Activated CD4-positive, alpha-beta T cell treated with anti-CD3 and anti-CD28 coated beads, Interleukin-2, amount 10 ng/mL, durations not matched to agents 24 days and 14 days (primary cell): ENCODE measurements at regions not wholly inside any gene's neighbourhood (a gene's known extent, or its start where the extent isn't known, plus 50 kb on each side); places are given as distances from the start of the nearest gene placed in this dataset.
"Not testable (repeated sequence)": the region's sequence is repeated elsewhere in the genome, so short reads cannot be mapped to it uniquely, and the experiment has no call there.

Source experiments
- DNase-seq: peaks from one replicate; pipeline ENCODE4 v3.0.0; 2022
- H3K27ac Mint-ChIP-seq: one replicate; pipeline ENCODE4 v1.8.0; 2022; ENCODE audit warnings: mild to moderate bottlenecking, mixed read lengths
- H3K27me3 Mint-ChIP-seq: one replicate; pipeline ENCODE4 v1.8.0; 2022; ENCODE audit warnings: mixed read lengths
- H3K36me3 Mint-ChIP-seq: one replicate; pipeline ENCODE4 v1.8.0; 2022; ENCODE audit warnings: low read depth, mild to moderate bottlenecking, mixed read lengths
- H3K4me1 Mint-ChIP-seq: one replicate; pipeline ENCODE4 v1.8.0; 2021; ENCODE audit warnings: mixed read lengths
- H3K4me3 Mint-ChIP-seq: one replicate; pipeline ENCODE4 v1.8.0; 2022; ENCODE audit warnings: mild to moderate bottlenecking, moderate library complexity, mixed read lengths
- H3K9me3 Mint-ChIP-seq: one replicate; pipeline ENCODE4 v1.8.0; 2021; ENCODE audit warnings: mixed read lengths
- intact Hi-C: fragments of 100-400 bp; cut with micrococcal nuclease; formaldehyde crosslinking; loops from one replicate; pipeline ENCODE4 v1.15.1; 2023

GRCh38 chr2:185645529-185645928 is 93.1 kb upstream of the FSIP2 start:
- H3K36me3 Mint-ChIP-seq, result no peaks in the 10 kb centered on the region
- H3K27ac Mint-ChIP-seq, result no peak overlapping the region
- no peaks in the 10 kb centered on the region for H3K4me1 Mint-ChIP-seq
- no peak overlapping the region for H3K4me3 Mint-ChIP-seq
- no peaks in the 10 kb centered on the region for H3K9me3 Mint-ChIP-seq
- intact Hi-C loops, result no loop called here
- H3K27me3 Mint-ChIP-seq, result no peaks in the 10 kb centered on the region
- DNase-seq, result no peak

GRCh38 chr2:185658750-185659149 is 79.9 kb upstream of the FSIP2 start:
- no peak overlapping the region for H3K4me3 Mint-ChIP-seq
- intact Hi-C loops, result no loop called here
- no peaks in the 10 kb centered on the region for H3K4me1 Mint-ChIP-seq
- H3K27me3 Mint-ChIP-seq, result no peaks in the 10 kb centered on the region
- no peaks in the 10 kb centered on the region for H3K36me3 Mint-ChIP-seq
- no peaks in the 10 kb centered on the region for H3K9me3 Mint-ChIP-seq
- DNase-seq, result no peak
- H3K27ac Mint-ChIP-seq, result no peak overlapping the region

GRCh38 chr2:185663811-185664210 is 74.8 kb upstream of the FSIP2 start:
- no peak overlapping the region for H3K27ac Mint-ChIP-seq
- no peaks in the 10 kb centered on the region for H3K36me3 Mint-ChIP-seq
- H3K27me3 Mint-ChIP-seq, result no peaks in the 10 kb centered on the region
- no peaks in the 10 kb centered on the region for H3K9me3 Mint-ChIP-seq
- H3K4me1 Mint-ChIP-seq, result peaks cover 2% of the 10 kb centered on the region
- H3K4me3 Mint-ChIP-seq, result no peak overlapping the region
- no peak for DNase-seq
- intact Hi-C loops, result no loop called here

- no peak overlapping the region for H3K27ac Mint-ChIP-seq
- intact Hi-C loops, result no loop called here
- H3K4me1 Mint-ChIP-seq, result peaks cover 2% of the 10 kb centered on the region
- H3K36me3 Mint-ChIP-seq, result no peaks in the 10 kb centered on the region
- no peak overlapping the region for H3K4me3 Mint-ChIP-seq
- no peaks in the 10 kb centered on the region for H3K27me3 Mint-ChIP-seq
- no peak for DNase-seq
- H3K9me3 Mint-ChIP-seq, result no peaks in the 10 kb centered on the region
Observed at GRCh38 chr2:185664384-185664783, 74.2 kb upstream of the FSIP2 start.

GRCh38 chr2:185665251-185665814 is 73.3 kb upstream of the FSIP2 start:
- Mint-ChIP-seq H3K4me3 (no peak overlapping the region), H3K9me3 (no peaks in the 10 kb centered on the region), H3K27ac (no peak overlapping the region), H3K36me3 (no peaks in the 10 kb centered on the region), H3K27me3 (no peaks in the 10 kb centered on the region), H3K4me1 (peaks cover 2% of the 10 kb centered on the region)
- DNase-seq, result no peak
- intact Hi-C loops, result no loop called here

GRCh38 chr2:185667452-185667851 is 71.2 kb upstream of the FSIP2 start:
- intact Hi-C loops, result no loop called here
- Mint-ChIP-seq H3K27me3 (no peaks in the 10 kb centered on the region), H3K4me3 (no peak overlapping the region), H3K36me3 (no peaks in the 10 kb centered on the region), H3K4me1 (peaks cover 2% of the 10 kb centered on the region), H3K27ac (no peak overlapping the region), H3K9me3 (no peaks in the 10 kb centered on the region)
- no peak for DNase-seq

- DNase-seq, result no peak
- Mint-ChIP-seq H3K4me1 (peaks cover 2% of the 10 kb centered on the region), H3K4me3 (no peak overlapping the region), H3K27me3 (no peaks in the 10 kb centered on the region), H3K36me3 (no peaks in the 10 kb centered on the region), H3K9me3 (no peaks in the 10 kb centered on the region), H3K27ac (no peak overlapping the region)
- intact Hi-C loops, result no loop called here
Observed at GRCh38 chr2:185668710-185669109, 69.9 kb upstream of the FSIP2 start.

GRCh38 chr2:185674232-185674631 is 64.4 kb upstream of the FSIP2 start:
- Mint-ChIP-seq H3K27ac (no peak overlapping the region), H3K36me3 (no peaks in the 10 kb centered on the region), H3K27me3 (no peaks in the 10 kb centered on the region), H3K9me3 (no peaks in the 10 kb centered on the region), H3K4me1 (no peaks in the 10 kb centered on the region), H3K4me3 (no peak overlapping the region)
- DNase-seq, result no peak
- intact Hi-C loops, result no loop called here

GRCh38 chr2:185676316-185676715 is 62.3 kb upstream of the FSIP2 start:
- H3K36me3 Mint-ChIP-seq, result no peaks in the 10 kb centered on the region
- no peaks in the 10 kb centered on the region for H3K27me3 Mint-ChIP-seq
- no peak overlapping the region for H3K27ac Mint-ChIP-seq
- H3K4me1 Mint-ChIP-seq, result no peaks in the 10 kb centered on the region
- DNase-seq, result no peak
- H3K9me3 Mint-ChIP-seq, result no peaks in the 10 kb centered on the region
- intact Hi-C loops, result no loop called here
- H3K4me3 Mint-ChIP-seq, result no peak overlapping the region

GRCh38 chr2:185687001-185687400 is 51.6 kb upstream of the FSIP2 start:
- H3K4me3 Mint-ChIP-seq, H3K4me1 Mint-ChIP-seq, DNase-seq, H3K9me3 Mint-ChIP-seq, H3K27ac Mint-ChIP-seq, H3K27me3 Mint-ChIP-seq, H3K36me3 Mint-ChIP-seq, intact Hi-C loops: not testable (repeated sequence)

- H3K27me3 Mint-ChIP-seq, result no peaks in the 10 kb centered on the region
- no peak overlapping the region for H3K4me3 Mint-ChIP-seq
- no peaks in the 10 kb centered on the region for H3K4me1 Mint-ChIP-seq
- intact Hi-C loops, result no loop called here
- peaks cover 4% of the 10 kb centered on the region for H3K9me3 Mint-ChIP-seq
- no peak for DNase-seq
- H3K27ac Mint-ChIP-seq, result no peak overlapping the region
- no peaks in the 10 kb centered on the region for H3K36me3 Mint-ChIP-seq
Observed at GRCh38 chr2:185687967-185688366, 50.6 kb upstream of the FSIP2 start.
